Neural cell (in vitro differentiated cells): ENCODE measurements at regions not wholly inside any gene's neighbourhood (a gene's known extent, or its start where the extent isn't known, plus 50 kb on each side); places are given as distances from the start of the nearest gene placed in this dataset.

Experiments
- H2AFZ ChIP-seq: fragments of 200-600, 300-800 bp; sonication (generic), shearing (Covaris generic); 2 replicates; pipeline ENCODE4 v1.6.0; 2014; ENCODE audit warnings: low read depth, mild to moderate bottlenecking, antibody characterized with exemption, low read length, moderate library complexity
- H3F3A ChIP-seq: fragments of 200-600 bp; shearing (Covaris generic); 2 replicates; pipeline ENCODE4 v1.6.1; 2016; ENCODE audit warnings: mild to moderate bottlenecking, moderate library complexity, mixed read lengths, antibody characterized with exemption, low read length; ENCODE audit not compliant: insufficient read depth, poor library complexity, severe bottlenecking
- H3K27ac ChIP-seq: fragments of 200-600, 300-800 bp; sonication (generic), shearing (Covaris generic); 2 replicates; pipeline ENCODE4 v1.5.1; 2014; ENCODE audit warnings: mild to moderate bottlenecking, low read length, moderate library complexity
- H3K27me3 ChIP-seq: fragments of 300-800, 200-600 bp; sonication (generic), shearing (Covaris generic); 2 replicates; pipeline ENCODE4 v1.6.0; 2014; ENCODE audit warnings: mild to moderate bottlenecking, low read depth, low read length, moderate library complexity; ENCODE audit not compliant: insufficient read depth
- H3K36me3 ChIP-seq: fragments of 300-800, 200-600 bp; sonication (generic), shearing (Covaris generic); 2 replicates; pipeline ENCODE4 v1.5.1; 2014; ENCODE audit warnings: mild to moderate bottlenecking, antibody characterized with exemption, low read length, moderate library complexity; ENCODE audit not compliant: insufficient read depth
- H3K4me2 ChIP-seq: fragments of 300-800, 200-600 bp; sonication (generic), shearing (Covaris generic); 2 replicates; pipeline ENCODE4 v1.6.0; 2014; ENCODE audit warnings: mild to moderate bottlenecking, low read length
- H3K4me3 ChIP-seq: fragments of 300-800, 200-600 bp; sonication (generic), shearing (Covaris generic); 2 replicates; pipeline ENCODE4 v1.5.1; 2014; ENCODE audit warnings: mild to moderate bottlenecking, low read length, moderate library complexity
- H3K79me2 ChIP-seq: fragments of 200-600 bp; shearing (Covaris generic); replicated peaks from 2 replicates; pipeline ENCODE4 v1.6.0; 2014; ENCODE audit warnings: mild to moderate bottlenecking, low read length, moderate library complexity; ENCODE audit not compliant: insufficient read depth
- H3K9ac ChIP-seq: fragments of 300-800, 200-600 bp; sonication (generic), shearing (Covaris generic); 2 replicates; pipeline ENCODE4 v1.6.1; 2016; ENCODE audit warnings: mild to moderate bottlenecking, low read length, mixed read lengths
- H3K9me2 ChIP-seq: fragments of 200-600 bp; shearing (Covaris generic); 2 replicates; pipeline ENCODE4 v1.6.1; 2016; ENCODE audit warnings: mild to moderate bottlenecking, low read length, mixed read lengths; ENCODE audit not compliant: insufficient read depth
- H3K9me3 ChIP-seq: fragments of 200-600, 300-800 bp; sonication (generic), shearing (Covaris generic); 2 replicates; pipeline ENCODE4 v1.6.1; 2016; ENCODE audit warnings: mild to moderate bottlenecking, mixed run types, low read length, moderate library complexity, mixed read lengths
- H4K20me1 ChIP-seq: fragments of 200-600 bp; shearing (Covaris generic); 2 replicates; pipeline ENCODE4 v1.6.1; 2016; ENCODE audit warnings: mild to moderate bottlenecking, mixed run types; ENCODE audit not compliant: insufficient read depth
- CTCF ChIP-seq: fragments of 450-650 bp; IDR thresholded peaks from 2 replicates; pipeline ENCODE4 v1.5.1; 2014; ENCODE audit warnings: antibody characterized with exemption, mild to moderate bottlenecking, moderate library complexity; ENCODE audit not compliant: poor library complexity, severe bottlenecking
- EP300 ChIP-seq: fragments of 450-650 bp; conservative IDR thresholded peaks from 2 replicates; pipeline ENCODE4 v1.6.1; 2014; ENCODE audit warnings: antibody characterized with exemption, mild to moderate bottlenecking, moderate library complexity; ENCODE audit not compliant: poor library complexity, severe bottlenecking
- EZH2 ChIP-seq: fragments of 200-600, 300-800 bp; shearing (Covaris generic), sonication (generic); IDR thresholded peaks from 2 replicates; pipeline ENCODE4 v1.6.1; 2014; ENCODE audit warnings: antibody characterized with exemption, low read length, borderline replicate concordance, mild to moderate bottlenecking; ENCODE audit not compliant: insufficient read depth, poor library complexity, severe bottlenecking
- MXI1 ChIP-seq: fragments of 450-650 bp; conservative IDR thresholded peaks from 2 replicates; pipeline ENCODE4 v1.6.1; 2014; ENCODE audit warnings: antibody characterized with exemption, mild to moderate bottlenecking; ENCODE audit not compliant: poor library complexity, severe bottlenecking
- POLR2AphosphoS5 ChIP-seq: IDR thresholded peaks from 2 replicates; pipeline ENCODE4 v1.6.1; 2012
- RAD21 ChIP-seq: fragments of 450-650 bp; conservative IDR thresholded peaks from 2 replicates; pipeline ENCODE4 v1.6.1; 2014; ENCODE audit warnings: antibody characterized with exemption, mild to moderate bottlenecking, moderate library complexity
- REST ChIP-seq: IDR thresholded peaks from 2 replicates; pipeline ENCODE4 v1.6.1; 2012; ENCODE audit warnings: borderline replicate concordance
- SMC3 ChIP-seq: fragments of 450-650 bp; conservative IDR thresholded peaks from 2 replicates; pipeline ENCODE4 v1.6.1; 2014; ENCODE audit warnings: antibody characterized with exemption, mild to moderate bottlenecking, moderate library complexity; ENCODE audit not compliant: poor library complexity
- TAF1 ChIP-seq: IDR thresholded peaks from 2 replicates; pipeline ENCODE4 v1.6.1; 2012; ENCODE audit warnings: low read depth

GRCh38 chr4:4596720-4597119, 54.9 kb upstream of the STX18 start:
- no peaks in the 10 kb centered on the region for H3K79me2 ChIP-seq
- no peaks in the 10 kb centered on the region for H3K36me3 ChIP-seq
- H3K4me3 ChIP-seq = no peak overlapping the region
- H3K27ac ChIP-seq = no peak overlapping the region
- no peaks in the 10 kb centered on the region for H3K27me3 ChIP-seq
- no peak overlapping the region for H3K9ac ChIP-seq
- H3K4me2 ChIP-seq = no peak overlapping the region
- TF ChIP-seq REST (no peak), CTCF (no peak), EZH2 (no peak), TAF1 (no peak), MXI1 (no peak), EP300 (no peak), RAD21 (no peak), POLR2AphosphoS5 (no peak), SMC3 (no peak)
- no peaks in the 10 kb centered on the region for H3F3A ChIP-seq
- no peaks in the 10 kb centered on the region for H3K9me2 ChIP-seq
- no peaks in the 10 kb centered on the region for H4K20me1 ChIP-seq
- no peak overlapping the region for H2AFZ ChIP-seq
- H3K9me3 ChIP-seq = no peaks in the 10 kb centered on the region

GRCh38 chr4:4595252-4595651, 53.4 kb upstream of the STX18 start:
- Histone ChIP-seq H3K79me2 (no peaks in the 10 kb centered on the region), H3K9me2 (no peaks in the 10 kb centered on the region), H3F3A (no peaks in the 10 kb centered on the region), H4K20me1 (no peaks in the 10 kb centered on the region), H3K9me3 (no peaks in the 10 kb centered on the region), H3K36me3 (no peaks in the 10 kb centered on the region), H3K4me2 (no peak overlapping the region), H2AFZ (no peak overlapping the region), H3K27ac (no peak overlapping the region), H3K4me3 (no peak overlapping the region), H3K27me3 (no peaks in the 10 kb centered on the region), H3K9ac (no peak overlapping the region)
- TF ChIP-seq RAD21 (no peak), REST (no peak), MXI1 (no peak), TAF1 (no peak), CTCF (no peak), EZH2 (no peak), EP300 (no peak), POLR2AphosphoS5 (no peak), SMC3 (no peak)
